Endodermal cell (in vitro differentiated cells): ENCODE measurements at regions not wholly inside any gene's neighbourhood (a gene's known extent, or its start where the extent isn't known, plus 50 kb on each side); places are given as distances from the start of the nearest gene placed in this dataset.

Source experiments
- DNase-seq: peaks from one replicate; pipeline ENCODE4 v3.0.0-alpha.2; 2017
- H3K27ac ChIP-seq: 2 replicates; pipeline ENCODE4 v1.5.1; 2013; ENCODE audit warnings: mild to moderate bottlenecking, low read depth, low read length, moderate library complexity
- H3K27me3 ChIP-seq: 2 replicates; pipeline ENCODE4 v1.6.1; 2013; ENCODE audit warnings: mild to moderate bottlenecking, low read length, moderate library complexity; ENCODE audit not compliant: insufficient read depth, control insufficient read depth, poor library complexity, severe bottlenecking
- H3K36me3 ChIP-seq: 2 replicates; pipeline ENCODE4 v1.7.0; 2013; ENCODE audit warnings: mild to moderate bottlenecking, low read length, moderate library complexity; ENCODE audit not compliant: control insufficient read depth, insufficient read depth
- H3K4me1 ChIP-seq: one replicate; pipeline ENCODE4 v1.7.0; 2013; ENCODE audit warnings: low read length; ENCODE audit not compliant: control insufficient read depth, insufficient read depth
- H3K4me3 ChIP-seq: 2 replicates; pipeline ENCODE4 v1.5.1; 2013; ENCODE audit warnings: mild to moderate bottlenecking, low read length, moderate library complexity
- H3K9ac ChIP-seq: 2 replicates; pipeline ENCODE4 v1.6.1; 2013; ENCODE audit warnings: mild to moderate bottlenecking, low read length, moderate library complexity; ENCODE audit not compliant: poor library complexity, severe bottlenecking; ENCODE audit errors: extremely low read depth
- H3K9me3 ChIP-seq: 2 replicates; pipeline ENCODE4 v1.6.1; 2013; ENCODE audit warnings: mild to moderate bottlenecking, low read length, moderate library complexity; ENCODE audit not compliant: control insufficient read depth
- H3K27ac Mint-ChIP-seq: 2 replicates; pipeline ENCODE4 v1.8.0; 2020; ENCODE audit warnings: mixed read lengths
- H3K27me3 Mint-ChIP-seq: 2 replicates; pipeline ENCODE4 v1.8.0; 2021; ENCODE audit warnings: mild to moderate bottlenecking, mixed read lengths; ENCODE audit not compliant: insufficient read depth
- H3K36me3 Mint-ChIP-seq: 2 replicates; pipeline ENCODE4 v1.8.0; 2020; ENCODE audit warnings: low read depth, mixed read lengths
- H3K4me1 Mint-ChIP-seq: 2 replicates; pipeline ENCODE4 v1.8.0; 2020; ENCODE audit warnings: mixed read lengths
- H3K4me3 Mint-ChIP-seq: 2 replicates; pipeline ENCODE4 v1.8.0; 2020; ENCODE audit warnings: mild to moderate bottlenecking, moderate library complexity, mixed read lengths
- H3K9me3 Mint-ChIP-seq: 2 replicates; pipeline ENCODE4 v1.8.0; 2020; ENCODE audit warnings: mild to moderate bottlenecking, mixed read lengths
- CTCF ChIP-seq: fragments of 200-600 bp; sonication (generic); conservative IDR thresholded peaks from 2 replicates; pipeline ENCODE4 v1.5.0; 2021; ENCODE audit warnings: antibody characterized with exemption, mild to moderate bottlenecking
- WGBS, 2 experiments: methylation state at CpG; one replicate each; pipeline versions ENCODE4 v1.1.5 to v1.1.7; 2013; ENCODE audit warnings: missing lambda C conversion rate in 2 of 2, mixed read lengths in 1 of 2; ENCODE audit not compliant: insufficient coverage in 1 of 2, insufficient read length in 1 of 2; 5-methylcytosine and 5-hydroxymethylcytosine counted together

- Histone ChIP-seq H3K4me3 (no peak overlapping the region), H3K27me3 (no peaks in the 10 kb centered on the region), H3K27ac (no peak overlapping the region), H3K4me1 (no peaks in the 10 kb centered on the region), H3K36me3 (no peaks in the 10 kb centered on the region), H3K9me3 (no peaks in the 10 kb centered on the region), H3K9ac (no peak overlapping the region)
- TF ChIP-seq CTCF, result no peak
- Mint-ChIP-seq H3K27ac (no peak overlapping the region), H3K36me3 (no peaks in the 10 kb centered on the region), H3K4me3 (no peak overlapping the region), H3K4me1 (no peaks in the 10 kb centered on the region), H3K9me3 (peaks cover 2% of the 10 kb centered on the region), H3K27me3 (no peaks in the 10 kb centered on the region)
- no peak for DNase-seq
Measured at GRCh38 chr4:79213010-79213409, 112.9 kb downstream of the NAA11 start.

GRCh38 chr4:79212311-79212710, 113.5 kb downstream of the NAA11 start:
- Mint-ChIP-seq H3K36me3 (no peaks in the 10 kb centered on the region), H3K9me3 (peaks cover 2% of the 10 kb centered on the region), H3K4me3 (no peak overlapping the region), H3K27ac (no peak overlapping the region), H3K4me1 (peaks cover 1% of the 10 kb centered on the region), H3K27me3 (no peaks in the 10 kb centered on the region)
- H3K4me3 ChIP-seq, result no peak overlapping the region
- H3K4me1 ChIP-seq, result no peaks in the 10 kb centered on the region
- no peaks in the 10 kb centered on the region for H3K9me3 ChIP-seq
- 90% methylated on average over 3 of the region's 4 CpGs; no CpG with 5 or more reads in 1 of the 2 experiments for WGBS, 2 experiments
- TF ChIP-seq CTCF, result no peak
- H3K27ac ChIP-seq, result no peak overlapping the region
- no peak overlapping the region for H3K9ac ChIP-seq
- H3K36me3 ChIP-seq, result no peaks in the 10 kb centered on the region
- no peak for DNase-seq
- H3K27me3 ChIP-seq, result no peaks in the 10 kb centered on the region

GRCh38 chr4:79211490-79211889, 114.4 kb downstream of the NAA11 start:
- H3K9me3 Mint-ChIP-seq, result peaks cover 6% of the 10 kb centered on the region
- H3K27ac ChIP-seq, result no peak overlapping the region
- peaks cover 6% of the 10 kb centered on the region for H3K9me3 ChIP-seq
- H3K27ac Mint-ChIP-seq, result no peak overlapping the region
- H3K4me1 Mint-ChIP-seq, result peaks cover 2% of the 10 kb centered on the region
- no peaks in the 10 kb centered on the region for H3K36me3 Mint-ChIP-seq
- no peaks in the 10 kb centered on the region for H3K4me1 ChIP-seq
- H3K9ac ChIP-seq, result no peak overlapping the region
- no peak for DNase-seq
- WGBS, 2 experiments, result 93 to 100% methylated on average over 1 to 2 of the region's 3 CpGs
- no peak overlapping the region for H3K4me3 ChIP-seq
- no peaks in the 10 kb centered on the region for H3K36me3 ChIP-seq
- H3K27me3 Mint-ChIP-seq, result no peaks in the 10 kb centered on the region
- no peak overlapping the region for H3K4me3 Mint-ChIP-seq
- no peak for TF ChIP-seq CTCF
- H3K27me3 ChIP-seq, result no peaks in the 10 kb centered on the region
